Thyroid gland (tissue), 4 donors: ENCODE measurements at regions not wholly inside any gene's neighbourhood (a gene's known extent, or its start where the extent isn't known, plus 50 kb on each side); places are given as distances from the start of the nearest gene placed in this dataset.

Source experiments
- CTCF ChIP-seq, 6 experiments: fragments of 200-600 bp in 3 of 6; fragments of 450-650 bp in 3 of 6; sonication (generic) in 3 of 6; IDR thresholded peaks; one replicate each; pipeline ENCODE4 v1.5.1; 2016 to 2019; ENCODE audit warnings: antibody characterized with exemption in 6 of 6, mild to moderate bottlenecking in 2 of 6, inconsistent platforms in 1 of 6, moderate library complexity in 1 of 6
- POLR2A ChIP-seq, 2 donors: fragments of 450-650 bp; IDR thresholded peaks; one replicate each; pipeline ENCODE4 v1.6.1; 2017; ENCODE audit warnings: antibody characterized with exemption in 2 of 2, mild to moderate bottlenecking in 2 of 2, moderate library complexity in 1 of 2

DNA sequence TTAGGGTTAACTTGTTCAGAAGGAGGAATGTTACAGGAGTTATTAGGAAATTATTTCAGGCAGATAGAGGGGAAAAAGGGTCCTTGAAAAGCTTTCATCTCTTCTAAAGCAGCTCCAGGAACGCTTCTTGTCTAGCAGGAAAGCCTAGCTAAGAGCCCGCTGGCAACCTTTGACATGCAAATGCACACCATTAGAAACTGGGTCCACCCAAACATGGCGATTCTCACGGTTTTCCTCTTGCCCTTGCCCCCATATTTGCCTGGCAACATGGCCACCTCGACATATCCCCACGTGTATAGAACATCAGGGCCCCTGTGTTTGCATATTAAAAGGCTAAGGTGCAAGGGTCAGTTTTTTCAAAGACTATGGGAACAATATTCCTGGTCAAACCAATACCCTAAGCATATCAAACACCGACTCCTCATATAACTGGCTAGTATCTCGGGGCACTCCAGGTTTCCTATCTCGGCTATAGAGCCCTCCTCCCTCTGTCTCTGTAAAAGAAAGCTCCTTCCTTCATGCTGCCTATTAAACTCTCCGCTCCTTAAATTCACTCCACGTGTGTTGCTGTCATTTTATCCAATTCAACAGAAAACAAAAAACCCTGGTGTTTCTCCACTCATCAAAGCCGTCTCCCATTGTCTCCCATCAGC lies 268.9 kb upstream of the HSFY2 start:
- TF ChIP-seq CTCF (IDR thresholded peaks at IDR 0.05) (no peak), POLR2A (IDR thresholded peaks at IDR 0.05) (no peak)
